Body of pancreas (tissue), 4 donors: ENCODE measurements at regions not wholly inside any gene's neighbourhood (a gene's known extent, or its start where the extent isn't known, plus 50 kb on each side); places are given as distances from the start of the nearest gene placed in this dataset.

ENCODE experiments used
- ATAC-seq: fragments of 150-250 bp; one replicate; pipeline ENCODE4 v1.9.1; 2016
- DNase-seq, 4 donors: peaks; one replicate each; pipeline ENCODE4 v3.0.0-alpha.2; 2019
- H3K27ac ChIP-seq, 4 donors: fragments of 200-600 bp; sonication (generic); 1 replicate in 3 of 4; 2 replicates in 1 of 4; pipeline versions ENCODE4 v1.5.1 to v1.6.1; 2016 to 2019; ENCODE audit warnings: mild to moderate bottlenecking in 1 of 4, mixed read lengths in 1 of 4, moderate library complexity in 1 of 4
- H3K27me3 ChIP-seq, 2 donors: fragments of 200-600 bp; sonication (generic); one replicate each; pipeline ENCODE4 v1.6.0; 2016; ENCODE audit warnings: mild to moderate bottlenecking in 1 of 2
- H3K36me3 ChIP-seq, 2 donors: fragments of 200-600 bp; sonication (generic); replicated peaks in 1 of 2; 2 replicates each; pipeline ENCODE4 v1.5.1; 2016; ENCODE audit warnings: low read depth in 2 of 2; ENCODE audit not compliant: insufficient read depth in 1 of 2
- H3K4me1 ChIP-seq: fragments of 200-600 bp; sonication (generic); one replicate; pipeline ENCODE4 v1.6.0; 2016
- H3K4me3 ChIP-seq, 2 donors: fragments of 200-600 bp; sonication (generic); 1 replicate in 1 of 2; 2 replicates in 1 of 2; pipeline ENCODE4 v1.5.1; 2016 to 2019
- H3K9me3 ChIP-seq, 3 donors: fragments of 200-600 bp; sonication (generic); 1 replicate in 2 of 3; 2 replicates in 1 of 3; pipeline ENCODE4 v1.5.1; 2016
- POLR2A ChIP-seq, 3 donors: fragments of 450-650 bp; IDR thresholded peaks; one replicate each; pipeline ENCODE4 v1.6.1; 2016; ENCODE audit warnings: antibody characterized with exemption in 3 of 3, mild to moderate bottlenecking in 2 of 3
- WGBS, 2 donors: methylation state at CpG; one replicate each; pipeline ENCODE4 v1.1.5; 2017; 5-methylcytosine and 5-hydroxymethylcytosine counted together
- intact Hi-C: fragments of 100-400 bp; cut with DNase I; formaldehyde crosslinking; loops from one replicate; pipeline ENCODE4 v1.15.1; 2023
- TF ChIP-seq, protein P1 (sequence below), 7 experiments: fragments of 450-650 bp in 4 of 7; fragments of 200-600 bp in 3 of 7; sonication (generic) in 3 of 7; IDR thresholded peaks; one replicate each; pipeline ENCODE4 v1.5.1; 2016 to 2019; ENCODE audit warnings: antibody characterized with exemption in 7 of 7

DNA sequence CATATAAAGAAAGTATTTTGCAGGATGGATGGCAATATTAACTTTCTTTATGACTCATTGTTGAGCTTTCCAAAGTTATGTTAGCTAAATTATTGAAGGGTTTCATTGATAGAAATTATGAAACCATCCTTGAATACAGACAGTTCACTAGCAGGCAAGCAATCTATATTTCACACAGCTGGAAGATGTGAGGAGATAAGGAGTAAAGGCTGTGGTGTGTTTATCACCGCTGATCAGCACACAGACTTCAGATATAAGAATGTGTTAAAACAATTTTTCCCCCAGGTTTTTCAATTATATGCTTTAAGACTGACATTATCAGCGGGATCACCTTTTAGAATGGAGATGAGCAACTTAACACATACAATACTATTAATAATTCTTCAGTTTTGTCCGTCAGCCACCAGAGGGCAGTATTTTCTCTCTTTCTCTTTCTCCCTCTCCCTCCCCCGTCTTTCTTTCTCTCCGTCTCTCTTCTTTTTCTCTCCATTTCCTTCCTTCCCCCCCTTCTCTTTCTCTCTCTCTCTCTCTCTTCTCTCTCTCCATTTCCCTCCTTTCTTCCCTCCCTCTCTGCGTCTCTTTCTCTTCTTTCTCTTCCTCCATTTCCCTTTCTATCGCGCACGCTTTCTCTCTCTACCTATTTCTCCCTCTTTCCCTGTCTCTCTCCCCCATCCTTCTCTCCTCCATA, 62.9 kb upstream of the FAM171A1 start:
- TF ChIP-seq, protein P1, sequence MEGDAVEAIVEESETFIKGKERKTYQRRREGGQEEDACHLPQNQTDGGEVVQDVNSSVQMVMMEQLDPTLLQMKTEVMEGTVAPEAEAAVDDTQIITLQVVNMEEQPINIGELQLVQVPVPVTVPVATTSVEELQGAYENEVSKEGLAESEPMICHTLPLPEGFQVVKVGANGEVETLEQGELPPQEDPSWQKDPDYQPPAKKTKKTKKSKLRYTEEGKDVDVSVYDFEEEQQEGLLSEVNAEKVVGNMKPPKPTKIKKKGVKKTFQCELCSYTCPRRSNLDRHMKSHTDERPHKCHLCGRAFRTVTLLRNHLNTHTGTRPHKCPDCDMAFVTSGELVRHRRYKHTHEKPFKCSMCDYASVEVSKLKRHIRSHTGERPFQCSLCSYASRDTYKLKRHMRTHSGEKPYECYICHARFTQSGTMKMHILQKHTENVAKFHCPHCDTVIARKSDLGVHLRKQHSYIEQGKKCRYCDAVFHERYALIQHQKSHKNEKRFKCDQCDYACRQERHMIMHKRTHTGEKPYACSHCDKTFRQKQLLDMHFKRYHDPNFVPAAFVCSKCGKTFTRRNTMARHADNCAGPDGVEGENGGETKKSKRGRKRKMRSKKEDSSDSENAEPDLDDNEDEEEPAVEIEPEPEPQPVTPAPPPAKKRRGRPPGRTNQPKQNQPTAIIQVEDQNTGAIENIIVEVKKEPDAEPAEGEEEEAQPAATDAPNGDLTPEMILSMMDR (IDR thresholded peaks at IDR 0.05): peak; percentile 36 to 94 (median 62)
- no peak for TF ChIP-seq POLR2A (IDR thresholded peaks at IDR 0.05)
- Histone ChIP-seq H3K4me3 (no peak overlapping the region), H3K4me1 (no peaks in the 10 kb centered on the region), H3K27ac (no peak overlapping the region), H3K36me3 (no peaks in the 10 kb centered on the region), H3K9me3 (no peaks in the 10 kb centered on the region), H3K27me3 (no peaks in the 10 kb centered on the region)
- WGBS, 2 donors: 25 to 27% methylated on average over 9 of the region's 9 CpGs
- ATAC-seq: peak; percentile 64
- DNase-seq: peak in 3 of 4 donors; percentile 29 to 44 (median 40)
- intact Hi-C loops: loop anchor here (10.0 kb wide), 1 partner anchor 291 kb away; no protein-coding TSS in a partner anchor

DNA sequence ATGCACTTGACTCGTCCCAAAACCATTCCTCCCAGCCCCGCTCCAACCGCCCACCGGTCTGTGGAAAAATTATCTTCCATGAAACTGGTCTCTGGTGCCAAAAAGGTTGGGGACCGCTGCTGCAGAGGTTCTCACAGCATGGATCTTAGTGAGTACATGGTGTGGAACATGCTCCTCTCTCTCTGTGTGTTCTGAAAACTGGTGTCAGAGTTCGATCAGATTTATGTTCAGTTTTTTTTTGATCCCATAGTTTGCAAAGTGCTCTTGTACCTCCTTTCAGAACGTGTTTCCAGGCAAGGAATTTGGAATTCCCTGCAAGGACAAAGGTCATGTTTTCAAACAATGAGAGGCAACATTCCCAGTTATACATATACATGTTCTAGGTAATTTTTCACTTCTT, 61.2 kb upstream of the FAM171A1 start:
- no peaks in the 10 kb centered on the region for H3K27me3 ChIP-seq
- no peak for DNase-seq
- intact Hi-C loops: loop anchor here (10.0 kb wide), 1 partner anchor 293 kb away; no protein-coding TSS in a partner anchor
- H3K27ac ChIP-seq: no peak overlapping the region
- TF ChIP-seq, protein P1 (IDR thresholded peaks at IDR 0.05): no peak
- TF ChIP-seq POLR2A (IDR thresholded peaks at IDR 0.05): no peak
- H3K4me3 ChIP-seq: no peak overlapping the region
- 58% methylated on average over 7 of the region's 7 CpGs for WGBS, 2 donors
- H3K36me3 ChIP-seq: no peaks in the 10 kb centered on the region
- H3K9me3 ChIP-seq: no peaks in the 10 kb centered on the region
- H3K4me1 ChIP-seq: no peaks in the 10 kb centered on the region
- no peak for ATAC-seq

DNA sequence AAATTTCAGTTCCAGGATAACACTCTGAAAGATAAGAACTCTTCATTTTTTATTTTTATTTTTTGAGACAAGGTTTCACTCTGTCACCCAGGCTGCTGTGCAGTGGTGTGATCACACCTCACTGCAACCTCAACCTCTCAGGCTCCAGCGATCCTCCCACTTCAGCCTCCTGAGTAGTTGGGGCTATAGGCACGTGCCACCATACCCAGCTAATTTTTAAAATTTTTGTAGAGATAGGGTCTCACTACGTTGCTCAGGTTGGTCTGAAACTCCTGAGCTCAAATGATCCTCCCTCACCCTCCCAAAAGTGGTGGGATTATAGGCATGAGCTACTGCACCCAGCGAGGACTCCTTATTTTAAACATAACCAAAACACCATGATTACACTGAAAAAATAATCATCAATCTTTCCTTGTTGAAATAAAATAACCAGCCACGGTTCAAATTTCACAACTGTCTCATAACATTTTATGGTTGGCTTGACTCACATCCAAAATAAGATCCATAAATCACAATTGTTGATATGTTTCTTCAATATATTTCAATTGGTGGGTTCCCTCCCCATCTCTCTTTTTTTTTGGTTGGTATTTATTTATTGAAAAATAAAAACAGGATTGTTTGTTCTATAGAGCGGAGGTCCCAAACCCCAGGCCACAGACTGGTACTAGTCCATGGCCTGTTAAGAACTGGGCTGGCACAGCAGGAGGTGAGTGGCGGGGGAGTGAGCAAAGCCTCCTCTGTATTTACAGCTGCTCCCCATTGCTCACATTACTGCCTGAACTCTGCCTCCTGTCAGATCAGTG, 60.1 kb upstream of the FAM171A1 start:
- DNase-seq (no peak), ATAC-seq (no peak)
- 58 to 70% methylated on average over 7 of the region's 7 CpGs for WGBS, 2 donors
- no peak for TF ChIP-seq POLR2A (IDR thresholded peaks at IDR 0.05)
- TF ChIP-seq, protein P1 (IDR thresholded peaks at IDR 0.05): no peak
- no peaks in the 10 kb centered on the region for H3K9me3 ChIP-seq
- H3K4me1 ChIP-seq: no peaks in the 10 kb centered on the region
- no peak overlapping the region for H3K4me3 ChIP-seq
- intact Hi-C loops: loop anchor here (10.0 kb wide), 1 partner anchor 294 kb away; no protein-coding TSS in a partner anchor
- no peak overlapping the region for H3K27ac ChIP-seq
- no peaks in the 10 kb centered on the region for H3K36me3 ChIP-seq
- H3K27me3 ChIP-seq: no peaks in the 10 kb centered on the region

DNA sequence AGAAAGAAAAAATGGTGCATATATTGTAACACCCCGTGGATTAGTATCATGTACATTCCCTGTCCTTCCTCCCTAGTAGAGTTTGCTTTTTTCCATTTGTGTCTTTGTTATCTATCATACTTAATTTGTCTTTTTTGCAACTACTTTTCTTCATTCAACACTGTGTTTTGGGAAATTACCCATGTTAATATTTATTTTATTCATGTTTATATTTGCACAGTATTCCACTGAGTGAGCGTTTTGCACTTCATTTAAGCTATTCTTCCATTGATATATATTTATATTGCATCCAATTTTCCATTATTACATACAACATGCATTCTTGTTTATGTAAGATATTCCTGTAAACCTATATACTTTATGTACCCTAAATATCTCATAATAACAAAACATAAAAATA, 57.6 kb upstream of the FAM171A1 start:
- Histone ChIP-seq H3K4me3 (no peak overlapping the region), H3K27me3 (no peaks in the 10 kb centered on the region), H3K27ac (no peak overlapping the region), H3K9me3 (no peaks in the 10 kb centered on the region), H3K36me3 (no peaks in the 10 kb centered on the region), H3K4me1 (no peaks in the 10 kb centered on the region)
- WGBS, 2 donors: 30 to 44% methylated on average over 2 of the region's 2 CpGs
- DNase-seq (no peak), ATAC-seq (no peak)
- TF ChIP-seq, protein P1 (IDR thresholded peaks at IDR 0.05): no peak
- intact Hi-C loops: no loop called here
